OCI-LY7 (cell line): ENCODE measurements at regions not wholly inside any gene's neighbourhood (a gene's known extent, or its start where the extent isn't known, plus 50 kb on each side); places are given as distances from the start of the nearest gene placed in this dataset.

Experiments used
- EZH2phosphoT487 ChIP-seq: fragments of 200-600 bp; sonication (generic); IDR thresholded peaks from 2 replicates; pipeline ENCODE4 v1.6.1; 2018; ENCODE audit warnings: low read depth, borderline replicate concordance, mild to moderate bottlenecking, mixed run types, antibody characterized with exemption, low read length, moderate library complexity, mixed read lengths
- TF ChIP-seq, protein P1 (sequence below): fragments of 200-600 bp; sonication (generic); conservative IDR thresholded peaks from 2 replicates; pipeline ENCODE4 v1.5.1; 2014; ENCODE audit warnings: mild to moderate bottlenecking, antibody characterized with exemption, low read length, moderate library complexity, mixed read lengths

DNA sequence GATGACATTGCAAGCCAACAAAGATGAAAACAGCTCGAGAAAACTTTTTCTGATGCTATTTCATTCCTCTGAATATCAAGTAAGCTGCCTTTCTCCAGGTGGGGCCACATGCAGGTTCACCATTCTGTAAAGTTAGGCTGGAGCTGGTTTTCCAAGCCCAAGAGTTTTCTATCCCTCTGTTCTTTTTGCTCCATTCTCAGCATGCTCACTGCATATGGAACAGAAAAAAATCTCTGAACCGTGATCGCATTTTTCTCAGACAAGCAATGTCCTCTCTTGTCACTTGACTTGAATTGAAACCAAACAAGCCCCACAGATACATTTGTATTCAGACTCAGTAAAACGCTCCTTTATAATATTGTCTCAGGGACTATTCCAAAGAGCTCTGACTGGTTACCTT, 451.6 kb downstream of the FRK start:
- TF ChIP-seq EZH2phosphoT487, result no peak
- TF ChIP-seq, protein P1, sequence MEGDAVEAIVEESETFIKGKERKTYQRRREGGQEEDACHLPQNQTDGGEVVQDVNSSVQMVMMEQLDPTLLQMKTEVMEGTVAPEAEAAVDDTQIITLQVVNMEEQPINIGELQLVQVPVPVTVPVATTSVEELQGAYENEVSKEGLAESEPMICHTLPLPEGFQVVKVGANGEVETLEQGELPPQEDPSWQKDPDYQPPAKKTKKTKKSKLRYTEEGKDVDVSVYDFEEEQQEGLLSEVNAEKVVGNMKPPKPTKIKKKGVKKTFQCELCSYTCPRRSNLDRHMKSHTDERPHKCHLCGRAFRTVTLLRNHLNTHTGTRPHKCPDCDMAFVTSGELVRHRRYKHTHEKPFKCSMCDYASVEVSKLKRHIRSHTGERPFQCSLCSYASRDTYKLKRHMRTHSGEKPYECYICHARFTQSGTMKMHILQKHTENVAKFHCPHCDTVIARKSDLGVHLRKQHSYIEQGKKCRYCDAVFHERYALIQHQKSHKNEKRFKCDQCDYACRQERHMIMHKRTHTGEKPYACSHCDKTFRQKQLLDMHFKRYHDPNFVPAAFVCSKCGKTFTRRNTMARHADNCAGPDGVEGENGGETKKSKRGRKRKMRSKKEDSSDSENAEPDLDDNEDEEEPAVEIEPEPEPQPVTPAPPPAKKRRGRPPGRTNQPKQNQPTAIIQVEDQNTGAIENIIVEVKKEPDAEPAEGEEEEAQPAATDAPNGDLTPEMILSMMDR, result no peak
